ENCODE measurements at regions not wholly inside any gene's neighbourhood (a gene's known extent, or its start where the extent isn't known, plus 50 kb on each side); places are given as distances from the start of the nearest gene placed in this dataset.
"Not testable (repeated sequence)": the region's sequence is repeated elsewhere in the genome, so short reads cannot be mapped to it uniquely, and the experiment has no call there.

DNA sequence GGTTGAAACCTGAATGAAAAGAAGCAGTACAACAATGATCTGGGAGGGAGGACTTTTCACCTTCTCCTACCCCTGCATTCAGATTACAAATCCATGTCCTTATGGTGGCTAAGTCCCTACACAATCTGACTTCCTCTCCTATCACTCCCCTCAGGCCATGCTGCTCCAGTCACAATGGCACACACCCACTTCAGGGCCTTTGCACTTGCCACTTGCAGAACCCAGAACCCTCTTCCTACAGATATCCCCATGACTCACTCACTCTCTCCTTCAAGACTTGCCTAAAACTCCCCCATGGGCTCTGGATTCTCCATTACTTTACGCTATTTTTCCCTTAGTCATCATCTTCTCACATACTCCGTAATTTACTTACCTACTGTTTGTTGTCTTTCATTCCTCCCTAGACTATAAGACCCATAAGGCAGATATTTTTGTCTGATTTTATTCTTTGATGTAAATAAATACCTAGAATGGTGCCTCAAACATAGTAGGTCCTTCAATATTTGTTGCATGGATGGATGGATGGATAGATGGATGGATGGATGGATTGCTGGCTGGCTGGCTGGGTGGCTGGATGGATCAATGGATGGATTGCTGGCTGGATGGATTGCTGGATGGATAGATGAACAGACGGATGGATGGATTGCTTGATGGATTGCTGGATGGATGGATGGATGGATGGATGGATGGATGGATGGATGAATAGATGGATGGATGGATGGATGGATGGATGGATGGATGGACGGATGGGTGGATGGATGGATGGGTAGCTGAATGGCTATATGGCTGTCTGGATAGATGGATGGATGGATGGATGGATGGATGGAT, 94.7 kb upstream of the NAV2 start:
- no peak for DNase-seq

DNA sequence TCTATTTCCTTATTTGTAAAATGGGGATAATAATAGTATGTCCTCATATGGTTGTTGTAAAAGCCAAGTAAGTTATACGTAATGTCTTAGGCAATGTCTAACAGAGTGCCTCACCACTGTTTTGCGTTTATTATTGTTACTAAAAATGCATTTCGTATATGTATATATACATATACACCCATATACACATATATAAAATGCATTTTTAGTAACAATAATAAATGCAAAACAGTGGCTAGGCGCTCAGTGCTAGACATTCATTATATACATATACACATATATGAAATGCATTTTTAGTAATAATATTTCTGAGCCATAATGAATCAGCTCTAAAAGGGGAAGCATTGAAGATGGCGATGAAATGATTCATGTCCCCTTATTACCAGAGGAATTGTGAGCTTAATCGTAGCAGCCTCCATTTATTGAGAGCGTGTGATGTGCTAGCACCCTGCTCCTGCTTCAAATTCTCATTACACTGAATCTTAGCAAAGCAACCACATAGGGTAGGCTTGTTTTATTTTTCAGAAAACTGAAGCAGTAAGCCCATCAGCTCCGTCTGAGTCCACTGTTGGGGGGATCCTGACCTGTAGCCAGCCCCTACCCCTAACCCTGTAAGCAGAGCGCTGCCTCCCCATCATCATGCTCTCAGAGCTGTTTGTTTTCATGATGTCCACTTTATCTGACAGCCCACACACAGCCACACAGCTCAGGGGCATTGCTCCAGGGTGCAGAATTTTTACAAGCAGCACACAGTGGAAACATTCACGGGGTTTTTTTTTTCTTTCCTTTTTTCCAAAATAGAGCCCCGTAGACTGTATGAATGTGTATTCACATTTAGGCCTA, 97.1 kb upstream of the NAV2 start:
- no peak for DNase-seq

- no peak for DNase-seq
These were observed 98.2 kb upstream of the NAV2 start for GRCh38 chr11:19614370-19614940.

- not testable (repeated sequence) for DNase-seq
These were observed 100.6 kb upstream of the NAV2 start for GRCh38 chr11:19612025-19612424.

- DNase-seq: no peak
These were observed 104.8 kb upstream of the NAV2 start for GRCh38 chr11:19607656-19608360.

DNA sequence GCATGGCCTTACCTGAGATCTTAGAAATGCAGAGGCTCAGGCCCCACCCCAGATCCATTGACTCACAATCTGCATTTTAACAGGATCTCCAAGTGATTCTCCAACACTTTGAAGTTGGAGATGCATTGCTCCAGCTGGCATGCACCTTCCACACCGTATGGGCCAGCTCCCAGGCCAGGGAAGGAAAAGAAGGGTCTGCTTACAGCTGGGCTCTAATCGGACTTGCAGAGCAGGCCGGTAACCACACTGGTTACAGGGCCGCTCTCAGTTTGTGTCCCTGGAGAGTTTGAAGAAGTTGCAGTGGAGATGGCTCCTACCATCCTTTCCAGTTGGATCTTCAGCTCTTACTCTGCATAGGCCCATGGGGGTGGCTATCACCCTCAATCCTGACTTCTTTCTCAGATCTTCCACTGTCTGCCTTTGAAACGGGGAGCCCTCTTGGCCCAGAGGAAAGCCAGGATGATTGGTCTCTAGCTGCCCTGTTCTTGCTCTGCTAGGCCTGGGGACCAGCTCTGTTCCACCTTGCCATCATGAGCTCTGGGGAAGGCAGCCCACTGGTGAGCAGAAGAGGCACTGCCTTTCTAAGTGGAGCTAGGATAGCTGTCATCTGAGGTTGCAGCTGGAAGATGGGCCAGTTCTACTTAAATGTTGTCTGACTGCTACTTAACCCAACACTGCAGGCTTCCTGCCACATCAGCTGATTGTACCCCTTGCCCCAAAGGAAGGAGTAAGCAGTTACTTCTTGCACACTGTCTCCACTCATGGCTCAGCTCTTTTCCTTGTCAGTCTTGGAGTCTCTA, 105.6 kb upstream of the NAV2 start:
- no peak for DNase-seq

DNA sequence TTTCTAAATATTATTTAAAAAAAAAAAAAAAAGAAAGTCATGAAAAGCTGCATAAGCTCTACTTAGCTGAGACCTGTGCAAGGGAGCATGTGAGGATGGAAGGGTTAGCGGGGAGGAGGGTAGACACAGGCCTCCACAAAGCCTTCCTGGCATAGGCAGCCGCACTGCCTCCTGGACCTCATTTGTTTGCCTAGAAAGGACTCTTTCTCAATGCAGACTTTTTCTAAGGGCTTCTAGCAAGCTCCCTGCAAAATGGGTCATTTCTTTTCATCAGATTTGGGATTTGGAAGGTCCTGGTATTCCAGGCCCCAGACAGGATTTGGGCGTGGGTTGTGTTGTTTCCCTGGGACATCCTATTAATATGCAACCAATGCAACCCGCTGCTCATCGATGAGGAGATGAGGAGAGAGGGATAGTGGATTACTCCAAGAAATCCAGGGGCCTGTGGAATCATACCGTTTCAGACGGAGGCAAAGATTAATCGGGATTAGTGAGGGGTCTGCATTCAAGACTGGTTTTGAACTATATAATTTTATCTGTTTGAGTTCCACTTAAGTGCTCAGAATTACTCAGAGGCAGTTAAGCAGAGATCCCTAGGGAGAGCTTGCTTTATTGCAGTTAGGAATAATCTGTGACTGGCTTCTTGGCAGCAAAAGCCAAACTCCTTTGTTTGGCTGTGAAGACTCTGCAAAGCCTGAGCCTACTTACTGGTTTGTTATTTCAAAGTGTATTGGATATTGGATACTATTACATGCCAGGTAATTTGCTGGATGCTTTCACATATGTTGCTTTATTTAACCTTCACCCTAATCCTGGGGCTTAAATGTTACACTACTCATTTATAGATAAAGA, 106.9 kb upstream of the NAV2 start:
- DNase-seq: no peak

DNA sequence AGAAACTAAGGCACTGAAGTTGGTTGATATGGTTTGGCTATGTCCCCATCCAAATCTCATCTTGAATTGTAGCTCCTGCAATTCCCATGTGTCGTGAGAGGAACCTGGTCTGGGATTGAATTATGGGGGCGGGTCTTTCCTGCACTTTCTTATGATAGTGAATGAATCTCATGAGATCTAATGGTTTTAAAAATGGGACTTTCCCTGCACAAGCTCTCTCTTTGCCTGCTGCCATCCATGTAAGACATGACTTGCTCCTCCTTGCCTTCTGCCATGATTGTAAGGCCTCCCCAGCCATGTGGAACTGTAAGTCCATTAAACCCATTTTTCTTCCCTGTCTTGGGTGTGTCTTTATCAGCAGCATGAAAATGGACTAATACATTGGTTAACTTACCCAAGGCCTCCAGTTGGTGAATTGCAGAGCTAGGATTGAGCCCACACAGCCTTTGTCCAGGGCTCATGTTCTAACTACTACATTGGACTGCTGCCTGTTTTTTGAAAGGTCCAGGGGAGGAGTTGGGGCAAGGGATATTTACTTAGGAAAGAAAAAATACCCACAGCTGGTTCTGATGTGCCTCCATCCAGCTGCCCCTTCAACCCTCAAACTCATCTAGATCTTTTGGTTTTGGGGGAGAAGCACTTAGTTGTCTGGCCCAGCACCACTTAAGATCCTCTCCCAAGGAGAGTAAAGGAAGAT, 107.8 kb upstream of the NAV2 start:
- no peak for DNase-seq

DNA sequence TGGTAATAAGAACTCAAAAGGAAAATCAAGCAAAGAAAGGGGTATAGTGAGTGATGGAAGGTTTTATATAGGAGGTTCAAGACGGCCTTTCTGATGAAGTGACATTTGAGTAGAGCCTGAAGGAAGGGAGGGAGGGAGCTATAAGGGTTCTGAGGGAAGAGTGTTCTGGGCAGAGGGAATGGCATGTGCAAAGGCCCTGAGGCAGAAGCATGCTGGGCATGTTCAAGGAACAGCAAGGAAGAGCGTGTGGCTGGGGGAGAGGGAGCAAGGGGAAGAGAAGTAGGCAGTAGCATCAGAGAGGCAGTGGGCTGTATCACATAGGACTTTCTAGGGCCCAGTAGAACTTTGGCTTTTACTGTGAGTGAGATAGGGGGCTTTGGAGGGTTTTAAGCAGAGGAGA, 108.9 kb upstream of the NAV2 start:
- no peak for DNase-seq

GRCh38 chr11:19602891-19603290, 109.7 kb upstream of the NAV2 start:
- DNase-seq: no peak

- no peak for DNase-seq
These were observed 110.2 kb upstream of the NAV2 start for GRCh38 chr11:19602406-19602805.

DNA sequence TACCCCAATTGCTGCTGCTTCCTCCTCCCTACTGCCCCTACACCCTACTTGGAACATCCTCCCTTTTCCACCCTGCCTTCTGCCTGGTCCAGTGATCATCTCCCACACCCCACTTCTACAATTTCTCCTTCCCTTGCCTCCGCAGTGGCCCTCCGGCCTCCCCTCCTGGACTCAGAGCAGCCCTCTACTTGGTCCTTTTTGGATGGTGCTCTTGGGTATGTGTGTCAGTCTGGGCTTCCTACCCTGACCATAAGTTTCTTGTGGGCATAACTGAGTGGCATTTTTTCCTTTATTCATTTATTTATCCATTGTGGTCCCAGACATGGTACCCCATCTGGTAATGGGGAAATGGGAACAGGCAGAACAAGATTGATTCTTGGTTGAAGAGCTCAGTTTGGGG, 111.4 kb upstream of the NAV2 start:
- no peak for DNase-seq

DNA sequence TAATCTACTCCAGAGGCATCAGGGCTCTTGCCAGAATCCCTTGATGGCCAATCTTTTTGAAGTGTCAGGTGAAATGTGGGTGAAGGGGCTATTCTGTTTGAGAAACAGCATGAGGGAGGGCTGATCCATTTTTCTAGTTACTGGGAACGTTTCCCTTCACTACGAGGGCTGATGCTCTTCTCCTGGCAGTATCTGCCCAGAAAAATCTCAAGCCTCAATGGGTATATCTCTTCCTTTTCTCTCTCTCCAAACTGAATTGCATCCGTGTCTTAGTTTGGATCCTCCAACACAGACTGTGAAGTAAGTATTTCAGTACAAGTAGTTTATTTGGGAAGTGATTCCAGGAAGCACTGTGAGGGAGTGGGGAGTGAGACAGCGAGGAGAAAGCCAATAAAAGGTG, 113.0 kb upstream of the NAV2 start:
- DNase-seq: no peak

- no peak for DNase-seq
These were observed 113.7 kb upstream of the NAV2 start for GRCh38 chr11:19598876-19599486.

- DNase-seq: no peak
These were observed 114.2 kb upstream of the NAV2 start for GRCh38 chr11:19598456-19598855.

DNA sequence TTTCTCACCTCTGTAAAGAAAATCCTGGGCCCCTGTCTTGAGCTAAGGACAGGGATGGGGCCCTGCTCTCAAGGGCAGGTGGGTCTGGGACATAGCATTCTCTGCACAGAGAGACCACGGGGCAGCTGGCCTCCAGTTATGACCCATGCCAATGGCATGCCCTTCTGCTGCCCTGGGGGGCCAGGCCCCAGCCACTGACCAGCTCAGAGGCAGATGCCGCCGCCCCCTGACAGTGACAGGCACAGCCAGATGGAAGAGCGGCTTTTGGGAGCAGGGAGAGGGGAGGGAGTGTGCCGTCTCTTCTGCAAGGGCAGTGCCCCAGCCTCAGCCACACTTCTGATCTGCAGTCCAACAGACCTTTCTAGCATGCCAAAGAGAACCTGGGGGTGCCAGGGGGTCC, 114.8 kb upstream of the NAV2 start:
- DNase-seq: no peak

- no peak for DNase-seq
These were observed 115.4 kb upstream of the NAV2 start for GRCh38 chr11:19597206-19597605.

- no peak for DNase-seq
These were observed 116.5 kb upstream of the NAV2 start for GRCh38 chr11:19595840-19596751.

GRCh38 chr11:19595499-19595839, 117.2 kb upstream of the NAV2 start:
- DNase-seq: no peak
